Panc1 (cell line): ENCODE measurements at regions not wholly inside any gene's neighbourhood (a gene's known extent, or its start where the extent isn't known, plus 50 kb on each side); places are given as distances from the start of the nearest gene placed in this dataset.

ENCODE experiments used
- ATAC-seq: fragments of 200-7000 bp; cut with Tn5 transposase; 2 replicates; pipeline ENCODE4 v1.9.1; 2020; ENCODE audit warnings: mild to moderate bottlenecking, moderate library complexity
- BruUV-seq: library from RNA; stranded (reverse); fragments of 400-500 nt; replicated peaks from 2 replicates; lab custom pipeline; 2021; lab: Mats Ljungman, UMichigan
- CTCF ChIA-PET: fragments of 300-600 bp; sonication (Branson Sonifier 250); formaldehyde crosslinking; loops from one replicate; lab custom pipeline; 2022; ENCODE audit warnings: antibody characterized with exemption; lab: Charles Lee
- POLR2A ChIA-PET: fragments of 300-600 bp; sonication (Branson Sonifier 250); formaldehyde crosslinking; loops from one replicate; lab custom pipeline; 2022; ENCODE audit warnings: antibody characterized with exemption; lab: Charles Lee
- DNase-seq: peaks from one replicate; pipeline ENCODE4 v3.0.0-alpha.2; 2010; ENCODE audit warnings: low read depth, low spot score
- H3K27ac ChIP-seq: 2 replicates; pipeline ENCODE4 v1.5.1; 2011; ENCODE audit warnings: mild to moderate bottlenecking, low read length, inconsistent platforms
- H3K27me3 ChIP-seq: fragments of 200-500 bp; sonication (Bioruptor generic); 2 replicates; pipeline ENCODE4 v1.6.0; 2014; ENCODE audit warnings: low read length, inconsistent platforms; ENCODE audit not compliant: control insufficient read depth, insufficient read depth
- H3K36me3 ChIP-seq: fragments of 200-500 bp; sonication (Bioruptor generic); 2 replicates; pipeline ENCODE4 v1.5.1; 2014; ENCODE audit warnings: inconsistent platforms, mild to moderate bottlenecking, low read length, moderate library complexity; ENCODE audit not compliant: control insufficient read depth, insufficient read depth
- H3K4me1 ChIP-seq: 2 replicates; pipeline ENCODE4 v1.5.1; 2011; ENCODE audit warnings: inconsistent platforms, mild to moderate bottlenecking, low read length, moderate library complexity; ENCODE audit not compliant: control insufficient read depth, insufficient read depth
- H3K4me3 ChIP-seq, 2 experiments: 2 replicates each; pipeline ENCODE4 v1.5.1; 2011 to 2012; ENCODE audit warnings: low read depth in 2 of 2, low read length in 2 of 2, mild to moderate bottlenecking in 2 of 2, inconsistent platforms in 1 of 2, moderate library complexity in 1 of 2
- H3K9me3 ChIP-seq: fragments of 200-500 bp; sonication (Bioruptor generic); 2 replicates; pipeline ENCODE4 v1.5.1; 2014; ENCODE audit warnings: low read depth, mild to moderate bottlenecking, inconsistent platforms, low read length, moderate library complexity; ENCODE audit not compliant: control insufficient read depth, insufficient read depth
- CTCF ChIP-seq: fragments of 450-650 bp; IDR thresholded peaks from 2 replicates; pipeline ENCODE4 v1.5.1; 2017; ENCODE audit warnings: mild to moderate bottlenecking
- POLR2AphosphoS5 ChIP-seq: IDR thresholded peaks from 2 replicates; pipeline ENCODE4 v1.6.1; 2012; ENCODE audit warnings: mild to moderate bottlenecking, low read depth, low read length, moderate library complexity
- REST ChIP-seq, 2 experiments: IDR thresholded peaks; 2 replicates each; pipeline ENCODE4 v1.6.1; 2011 to 2012; ENCODE audit warnings: low read depth in 2 of 2, control low read depth in 1 of 2, low read length in 1 of 2, mild to moderate bottlenecking in 1 of 2, moderate library complexity in 1 of 2; ENCODE audit not compliant: insufficient read depth in 1 of 2
- SIN3A ChIP-seq: IDR thresholded peaks from 2 replicates; pipeline ENCODE4 v1.6.1; 2012; ENCODE audit warnings: low read depth, mild to moderate bottlenecking, low read length, moderate library complexity, borderline replicate concordance; ENCODE audit not compliant: insufficient read depth
- TCF7L2 ChIP-seq: IDR thresholded peaks from 2 replicates; pipeline ENCODE4 v1.6.1; 2011; ENCODE audit warnings: mild to moderate bottlenecking, low read depth, low read length, inconsistent platforms
- in situ Hi-C: cut with HindIII; loops from 2 replicates; pipeline ENCODE4 v1.10.0; 2016; ENCODE audit warnings: low sequenced_read_pairs, low pct_unique_long_range_greater_than_20kb
- intact Hi-C: fragments of 100-400 bp; cut with micrococcal nuclease; formaldehyde crosslinking; loops from one replicate; pipeline ENCODE4 v1.10.0; 2022; ENCODE audit not compliant: unreplicated experiment

- intact Hi-C loops (no loop called here), in situ Hi-C loops (no loop called here)
- Histone ChIP-seq H3K4me1 (no peaks in the 10 kb centered on the region), H3K36me3 (no peaks in the 10 kb centered on the region), H3K9me3 (no peaks in the 10 kb centered on the region), H3K27ac (no peak overlapping the region), H3K4me3 (no peak overlapping the region), H3K27me3 (no peaks in the 10 kb centered on the region)
- no peak for ATAC-seq
- ChIA-PET POLR2A (no interaction called here), CTCF (no interaction called here)
- DNase-seq: no peak
- no TSS peak for BruUV-seq
- TF ChIP-seq CTCF (no peak), SIN3A (no peak), REST (IDR thresholded peaks at IDR 0.05; ENCODE audit: insufficient read depth in 1 of 2, low read depth in 2 of 2, low read length in 1 of 2) (no peak), POLR2AphosphoS5 (no peak), TCF7L2 (no peak)
These were observed 143.4 kb upstream of the CHRM3 start for GRCh38 chr1:239243006-239243405.

- BruUV-seq: no TSS peak
- ChIA-PET CTCF (no interaction called here), POLR2A (no interaction called here)
- H3K27me3 ChIP-seq: no peaks in the 10 kb centered on the region
- no peaks in the 10 kb centered on the region for H3K36me3 ChIP-seq
- in situ Hi-C loops: no loop called here
- DNase-seq: no peak
- TF ChIP-seq SIN3A: no peak
- no peak for TF ChIP-seq CTCF
- no peak for TF ChIP-seq POLR2AphosphoS5
- TF ChIP-seq REST (IDR thresholded peaks at IDR 0.05; ENCODE audit: insufficient read depth in 1 of 2, low read depth in 2 of 2, low read length in 1 of 2): no peak
- TF ChIP-seq TCF7L2: no peak
- no peak for ATAC-seq
- no peak overlapping the region for H3K4me3 ChIP-seq
- intact Hi-C loops: no loop called here
- no peaks in the 10 kb centered on the region for H3K9me3 ChIP-seq
- no peak overlapping the region for H3K27ac ChIP-seq
- no peaks in the 10 kb centered on the region for H3K4me1 ChIP-seq
These were observed 144.0 kb upstream of the CHRM3 start for GRCh38 chr1:239242404-239242803.
